ENCODE measurements at regions not wholly inside any gene's neighbourhood (a gene's known extent, or its start where the extent isn't known, plus 50 kb on each side); places are given as distances from the start of the nearest gene placed in this dataset.

DNA sequence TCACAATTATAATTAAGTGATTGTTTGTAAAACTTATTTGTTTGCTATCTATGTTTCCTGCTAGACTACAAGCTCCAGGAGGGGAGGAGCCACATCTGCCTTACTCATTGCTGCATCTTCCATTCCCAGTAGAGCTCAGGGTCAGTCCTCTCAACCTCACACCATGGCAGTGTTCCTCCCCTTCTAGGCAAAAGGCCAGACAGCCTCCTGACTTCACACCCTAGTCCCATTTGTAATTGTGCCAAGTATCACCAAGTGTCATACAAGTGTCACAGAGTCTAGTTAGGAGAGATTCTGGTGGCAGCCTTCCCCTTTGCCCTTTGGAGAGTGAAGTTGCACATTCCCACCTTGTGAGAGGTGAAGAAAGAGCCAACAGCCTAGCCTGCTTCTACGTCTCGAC lies 490.4 kb downstream of the INSC start:
- no peak for DNase-seq
- no peak for TF ChIP-seq GATA1 (IDR thresholded peaks at IDR 0.05; ENCODE audit: low read depth, low read length)
- TF ChIP-seq POLR2A (IDR thresholded peaks at IDR 0.05; ENCODE audit: low read length): no peak

GRCh38 chr11:15607361-15608036 lies 492.8 kb downstream of the INSC start:
- no peak for DNase-seq
- no peak for TF ChIP-seq GATA1 (IDR thresholded peaks at IDR 0.05; ENCODE audit: low read depth, low read length)
- no peak for TF ChIP-seq POLR2A (IDR thresholded peaks at IDR 0.05; ENCODE audit: low read length)

GRCh38 chr11:15609445-15609844 lies 494.7 kb downstream of the INSC start:
- TF ChIP-seq GATA1 (IDR thresholded peaks at IDR 0.05; ENCODE audit: low read depth, low read length) (no peak), POLR2A (IDR thresholded peaks at IDR 0.05; ENCODE audit: low read length) (no peak)
- DNase-seq: no peak

DNA sequence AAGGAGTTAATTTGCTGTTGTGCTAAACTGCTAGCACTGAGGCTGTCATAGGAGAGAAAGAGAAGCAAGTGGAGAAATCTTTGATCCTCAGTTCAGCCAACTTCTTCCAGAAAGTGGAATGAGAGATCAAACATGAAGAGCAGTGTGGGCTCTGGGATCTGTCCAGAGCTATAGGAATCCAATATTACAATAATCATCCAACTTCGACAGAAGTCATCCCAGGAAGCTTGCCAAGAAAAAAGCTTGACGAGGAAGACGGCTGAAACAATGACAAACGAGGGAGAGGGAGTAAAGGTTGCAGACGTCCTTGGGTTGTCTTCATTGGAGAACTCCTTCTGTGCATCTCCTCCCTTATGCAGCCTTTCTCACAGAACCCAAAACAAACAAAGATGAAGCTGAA lies 496.2 kb downstream of the INSC start:
- DNase-seq: no peak
- TF ChIP-seq GATA1 (IDR thresholded peaks at IDR 0.05; ENCODE audit: low read depth, low read length) (no peak), POLR2A (IDR thresholded peaks at IDR 0.05; ENCODE audit: low read length) (no peak)

DNA sequence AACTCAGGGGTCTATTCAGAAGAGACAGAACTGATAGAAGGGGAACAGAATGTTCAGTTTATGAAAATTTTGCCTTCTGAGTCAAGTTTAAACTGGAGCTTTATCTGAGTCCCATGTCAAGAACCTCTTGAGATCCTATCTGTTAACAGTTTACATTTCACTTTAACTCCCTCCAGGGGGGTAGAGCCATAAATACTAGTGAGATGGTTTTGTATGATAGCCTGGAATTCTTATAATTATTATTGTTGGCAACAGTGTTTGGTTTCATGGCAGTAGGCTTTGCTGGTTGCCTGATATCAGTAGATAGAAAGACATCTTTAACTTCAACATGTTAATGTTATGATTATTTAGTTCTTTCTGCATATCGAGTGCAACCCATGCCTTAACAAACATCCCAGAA lies 498.5 kb downstream of the INSC start:
- TF ChIP-seq POLR2A (IDR thresholded peaks at IDR 0.05; ENCODE audit: low read length) (no peak), GATA1 (IDR thresholded peaks at IDR 0.05; ENCODE audit: low read depth, low read length) (no peak)
- no peak for DNase-seq

DNA sequence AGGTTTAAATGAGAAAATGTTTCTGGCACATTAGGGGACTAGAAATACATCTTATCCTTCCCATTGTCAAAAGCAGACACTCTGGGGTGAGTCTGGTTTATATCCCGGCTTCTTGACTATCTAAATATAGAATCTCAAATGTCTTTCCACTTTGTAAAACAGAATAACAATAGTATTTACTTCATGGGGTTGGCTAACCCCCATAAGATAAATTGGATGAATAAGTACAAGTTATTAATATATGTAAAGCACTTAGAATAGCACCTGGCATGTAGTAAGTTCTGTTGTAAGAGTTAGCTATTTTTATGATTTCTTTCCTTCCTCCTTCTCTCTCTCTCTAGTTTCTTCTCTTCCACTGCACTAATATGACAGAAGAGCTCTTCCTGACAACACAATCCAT lies 499.1 kb downstream of the INSC start:
- TF ChIP-seq POLR2A (IDR thresholded peaks at IDR 0.05; ENCODE audit: low read length): no peak
- no peak for TF ChIP-seq GATA1 (IDR thresholded peaks at IDR 0.05; ENCODE audit: low read depth, low read length)
- DNase-seq: no peak

- no peak for DNase-seq
- TF ChIP-seq POLR2A (IDR thresholded peaks at IDR 0.05; ENCODE audit: low read length) (no peak), GATA1 (IDR thresholded peaks at IDR 0.05; ENCODE audit: low read depth, low read length) (no peak)
Observed at GRCh38 chr11:15615398-15616096, 500.8 kb downstream of the INSC start.

- TF ChIP-seq POLR2A (IDR thresholded peaks at IDR 0.05; ENCODE audit: low read length): no peak
- no peak for TF ChIP-seq GATA1 (IDR thresholded peaks at IDR 0.05; ENCODE audit: low read depth, low read length)
Observed at GRCh38 chr11:15616130-15617105, 501.7 kb downstream of the INSC start.

GRCh38 chr11:15617126-15617525 lies 502.4 kb downstream of the INSC start:
- no peak for DNase-seq
- TF ChIP-seq GATA1 (IDR thresholded peaks at IDR 0.05; ENCODE audit: low read depth, low read length) (no peak), POLR2A (IDR thresholded peaks at IDR 0.05; ENCODE audit: low read length) (no peak)

More at GRCh38 chr11:15616130-15617105, 501.7 kb downstream of the INSC start:
- DNase-seq: no peak

DNA sequence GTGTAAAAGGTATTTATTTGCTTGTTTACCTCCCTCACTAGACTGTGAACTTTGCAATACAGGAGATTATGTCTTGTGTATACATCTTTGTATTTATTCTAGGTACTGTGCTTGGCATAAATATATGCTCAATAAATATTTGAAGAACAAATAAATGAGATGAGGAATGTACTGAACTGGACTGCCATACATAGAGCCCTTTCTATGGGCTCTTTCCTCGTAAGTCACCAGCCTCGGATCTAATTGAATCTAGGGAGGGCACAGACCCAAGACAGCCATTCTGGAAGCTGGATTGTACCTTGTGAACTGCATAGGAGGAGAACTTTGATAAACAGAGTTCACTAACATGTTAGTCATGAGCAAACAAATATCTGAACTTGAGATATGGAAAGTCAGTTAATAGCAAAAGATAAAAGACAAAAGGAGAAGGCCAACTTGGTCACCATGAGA lies 503.9 kb downstream of the INSC start:
- no peak for DNase-seq

DNA sequence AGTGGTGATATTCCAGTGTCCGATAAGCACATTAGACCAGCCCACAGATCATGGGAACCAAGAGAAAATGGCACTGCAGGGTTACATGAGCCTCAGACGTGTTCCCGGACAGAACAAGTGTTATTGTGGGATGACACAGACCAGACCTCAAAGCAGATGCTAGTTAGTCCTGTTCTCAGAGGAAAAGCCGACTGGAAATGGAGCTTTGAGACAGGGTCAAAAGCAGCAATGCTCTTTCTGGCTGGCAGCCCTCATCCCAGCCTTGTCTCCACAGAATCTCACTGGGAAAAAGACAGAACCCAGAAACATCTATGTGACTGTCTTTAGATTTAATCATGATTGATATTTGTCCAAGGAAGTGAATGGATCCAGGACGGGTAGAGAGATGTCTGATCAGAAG lies 506.8 kb downstream of the INSC start:
- DNase-seq: no peak
- TF ChIP-seq POLR2A (IDR thresholded peaks at IDR 0.05; ENCODE audit: low read length) (no peak), GATA1 (IDR thresholded peaks at IDR 0.05; ENCODE audit: low read depth, low read length) (no peak)

More for the DNA sequence above, 503.9 kb downstream of the INSC start:
- TF ChIP-seq POLR2A (IDR thresholded peaks at IDR 0.05; ENCODE audit: low read length): no peak
- TF ChIP-seq GATA1 (IDR thresholded peaks at IDR 0.05; ENCODE audit: low read depth, low read length): no peak

DNA sequence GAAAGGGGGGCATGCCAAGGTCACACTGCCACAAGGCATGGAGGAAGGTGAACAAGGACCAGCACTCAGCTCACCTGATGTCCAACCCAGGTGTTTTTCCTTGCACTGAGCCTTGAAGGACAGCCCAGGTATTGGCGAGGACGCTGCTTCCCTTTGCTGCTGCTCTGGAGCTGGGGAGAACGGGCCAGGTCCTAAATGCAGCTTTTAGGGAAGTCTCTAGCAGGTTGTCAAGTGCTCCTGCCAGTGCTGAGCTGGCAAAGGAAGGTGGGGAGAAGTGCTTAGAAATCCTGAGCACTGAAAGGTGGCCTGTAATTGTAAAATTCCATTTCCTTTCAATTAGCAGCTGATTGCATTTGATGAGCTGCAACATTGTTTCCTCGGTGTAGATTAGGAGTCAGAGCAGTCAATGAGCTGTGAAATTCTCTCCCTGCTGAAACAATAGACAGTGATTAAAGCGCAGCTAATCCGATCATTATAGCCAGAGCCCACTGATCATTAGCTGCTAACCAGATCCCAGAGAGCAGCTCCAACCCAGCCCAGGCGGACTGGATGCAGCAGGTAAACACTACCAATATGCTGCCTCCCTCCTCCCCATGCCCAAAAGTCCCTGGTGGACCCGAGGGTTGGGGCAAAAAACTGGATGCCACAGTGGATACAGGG lies 507.6 kb downstream of the INSC start:
- DNase-seq: no peak
- no peak for TF ChIP-seq GATA1 (IDR thresholded peaks at IDR 0.05; ENCODE audit: low read depth, low read length)
- no peak for TF ChIP-seq POLR2A (IDR thresholded peaks at IDR 0.05; ENCODE audit: low read length)

GRCh38 chr11:15624701-15625100 lies 510.0 kb downstream of the INSC start:
- no peak for DNase-seq
- TF ChIP-seq POLR2A (IDR thresholded peaks at IDR 0.05; ENCODE audit: low read length) (no peak), GATA1 (IDR thresholded peaks at IDR 0.05; ENCODE audit: low read depth, low read length) (no peak)

All from erythroblast (primary cell).